GM18868 (cell line): ENCODE measurements at regions not wholly inside any gene's neighbourhood (a gene's known extent, or its start where the extent isn't known, plus 50 kb on each side); places are given as distances from the start of the nearest gene placed in this dataset.
A peak's percentile ranks its signal among the peaks of the same experiment; 100 is the strongest.
"Not testable (repeated sequence)": the region's sequence is repeated elsewhere in the genome, so short reads cannot be mapped to it uniquely, and the experiment has no call there.

ENCODE experiments used
- ATAC-seq: cut with Tn5 transposase; IDR thresholded peaks from one replicate; pipeline ENCODE4 v1.9.1; 2021; ENCODE audit warnings: mild to moderate bottlenecking, moderate library complexity; ENCODE audit not compliant: unreplicated experiment

DNA sequence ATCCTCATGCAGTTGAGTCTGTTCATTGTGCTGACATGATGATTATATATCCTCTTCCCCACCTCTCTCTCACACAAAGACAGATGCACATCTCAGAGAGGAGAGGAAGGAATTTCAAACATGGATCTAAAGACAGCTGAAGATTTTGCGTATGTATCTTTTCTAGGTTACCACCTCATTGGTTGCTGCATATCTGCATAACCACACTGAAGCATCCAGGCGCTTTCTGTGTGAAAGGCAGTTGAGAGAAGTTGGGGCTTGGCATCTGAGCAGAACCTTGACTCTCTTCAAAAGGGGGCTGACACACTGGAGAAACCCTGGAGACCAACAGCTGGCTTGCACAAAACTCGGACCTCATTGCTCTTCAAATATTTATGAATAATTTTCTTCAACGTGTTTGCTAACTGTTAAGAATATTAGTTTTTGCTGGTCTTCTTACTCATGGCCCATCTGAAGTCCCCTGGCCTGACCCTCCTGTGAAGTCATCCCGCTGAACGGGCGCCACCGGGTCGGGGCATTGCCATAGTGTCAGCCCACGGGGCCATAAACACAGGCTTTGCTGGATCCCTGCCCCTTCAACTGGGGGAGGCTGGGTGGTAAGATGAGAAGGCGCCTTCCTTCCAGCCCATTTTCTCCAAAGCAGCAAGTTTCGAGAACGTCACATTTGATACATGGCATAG, 593.2 kb upstream of the CLINT1 start:
- no peak for ATAC-seq

GRCh38 chr5:158451203-158451992, 592.5 kb upstream of the CLINT1 start:
- no peak for ATAC-seq

DNA sequence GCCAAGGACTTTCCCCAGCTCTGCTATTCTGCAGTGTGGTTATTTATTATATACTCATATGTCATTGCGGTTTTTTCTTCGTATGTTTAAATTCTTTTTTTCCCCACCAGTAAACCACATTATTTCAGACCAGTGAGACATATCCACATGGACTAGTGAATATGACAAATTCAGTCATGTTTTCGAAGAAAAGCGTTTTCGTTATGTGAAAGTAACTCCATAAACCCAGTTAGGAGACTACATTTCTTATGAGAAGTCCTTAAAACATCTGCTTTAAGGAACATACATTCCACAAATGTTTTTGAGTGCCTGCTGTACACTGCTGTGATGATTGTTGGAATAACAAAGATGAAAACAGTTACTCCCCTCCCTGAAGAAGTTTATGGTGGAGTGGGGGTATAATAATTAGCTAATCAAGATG, 591.8 kb upstream of the CLINT1 start:
- no peak for ATAC-seq

DNA sequence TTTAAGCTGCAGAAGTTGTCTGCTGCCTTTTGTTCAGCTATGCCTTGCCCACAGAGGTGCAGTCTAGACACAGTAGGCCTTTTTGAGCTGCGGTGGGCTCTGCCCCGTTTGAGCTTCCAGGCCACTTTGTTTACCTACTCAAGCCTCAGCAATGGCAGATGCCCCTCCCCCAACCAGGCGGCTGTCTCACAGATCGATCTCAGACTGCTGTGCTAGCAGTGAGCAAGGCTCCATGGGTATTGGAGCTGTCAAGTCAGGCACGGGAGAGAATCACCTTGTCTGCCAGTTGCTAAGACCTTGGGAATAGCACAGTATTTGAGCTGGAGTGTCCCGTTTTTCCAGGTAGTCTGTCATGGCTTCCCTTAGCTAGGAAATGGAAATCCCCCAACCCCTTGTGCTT, 587.8 kb upstream of the CLINT1 start:
- not testable (repeated sequence) for ATAC-seq

- not testable (repeated sequence) for ATAC-seq
These were observed 580.3 kb upstream of the CLINT1 start for GRCh38 chr5:158439204-158439603.

- ATAC-seq: peak; percentile 43
These were observed 577.5 kb upstream of the CLINT1 start for GRCh38 chr5:158436271-158437065.

DNA sequence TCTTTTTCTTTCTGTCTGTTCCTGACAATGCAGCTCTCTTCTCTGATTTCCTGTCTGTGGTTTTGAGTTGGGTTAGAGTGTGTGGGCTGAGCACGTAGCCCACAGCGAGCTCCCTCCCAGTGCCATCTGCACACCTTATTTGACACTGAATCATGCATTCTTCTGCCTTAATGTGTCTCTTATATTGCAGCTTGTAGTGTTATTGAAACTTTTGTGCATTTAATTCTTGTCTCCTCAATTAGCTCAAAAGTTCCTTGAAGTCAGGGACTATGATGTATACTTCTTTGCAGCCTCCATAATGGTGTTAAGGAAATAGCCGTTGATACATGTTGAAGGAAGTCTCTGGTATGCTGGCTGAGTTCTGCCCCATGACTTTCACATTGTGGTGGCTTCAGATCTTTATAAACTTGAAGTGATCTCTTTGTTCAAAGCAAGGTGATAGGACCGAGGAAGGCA, 576.2 kb upstream of the CLINT1 start:
- peak; percentile 73 for ATAC-seq

DNA sequence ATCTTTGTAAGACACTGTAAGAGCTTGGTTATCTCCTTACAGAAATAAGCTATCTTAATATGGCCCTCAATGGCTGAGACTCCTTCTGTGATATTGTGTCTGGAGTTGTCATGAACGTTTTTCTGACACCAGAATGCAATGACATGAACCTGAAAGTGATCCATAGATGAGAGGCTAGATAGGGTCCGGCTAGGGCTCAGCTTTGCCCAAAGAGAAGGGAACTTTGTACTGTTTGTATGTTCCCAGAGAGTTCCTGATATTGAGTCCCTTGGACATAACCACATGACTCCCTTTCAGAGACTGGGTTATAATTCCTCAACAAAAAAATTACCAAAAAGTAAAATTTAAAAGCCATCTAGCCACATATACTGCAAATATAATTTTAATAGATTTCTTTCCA, 575.8 kb upstream of the CLINT1 start:
- peak; percentile 2 for ATAC-seq

GRCh38 chr5:158433634-158434033, 574.7 kb upstream of the CLINT1 start:
- no peak for ATAC-seq

DNA sequence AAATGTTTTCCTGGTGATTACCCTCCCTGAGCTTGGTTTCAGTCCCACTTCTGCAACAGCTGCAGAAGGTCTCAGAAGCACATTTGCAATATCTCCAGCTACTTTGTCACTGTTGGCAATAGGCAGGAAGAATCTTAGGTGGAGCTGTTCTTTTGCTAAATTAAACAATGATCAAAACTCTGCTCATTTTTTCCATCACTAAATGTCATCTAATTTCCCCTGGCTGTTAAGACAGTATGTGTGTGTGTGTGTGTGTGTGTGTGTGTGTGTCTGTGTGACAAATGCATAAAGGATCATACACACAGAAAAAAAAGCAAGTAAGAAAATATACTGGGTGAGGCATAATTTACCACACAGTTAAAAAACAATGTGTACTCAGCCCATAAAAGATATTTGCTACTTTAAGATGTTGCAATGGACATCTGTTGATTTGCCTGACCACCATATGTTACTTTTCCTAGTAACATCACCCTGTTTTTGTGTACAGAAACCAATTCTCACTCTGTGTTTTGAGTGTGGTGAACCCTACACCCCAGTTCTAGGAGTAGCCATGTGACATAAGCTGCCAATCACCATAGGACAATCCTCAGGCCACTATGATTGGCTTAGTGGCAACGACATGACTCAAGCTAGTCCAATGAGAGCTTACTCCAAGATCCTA, 572.6 kb upstream of the CLINT1 start:
- no peak for ATAC-seq

- ATAC-seq: no peak
These were observed 571.8 kb upstream of the CLINT1 start for GRCh38 chr5:158430798-158431167.

DNA sequence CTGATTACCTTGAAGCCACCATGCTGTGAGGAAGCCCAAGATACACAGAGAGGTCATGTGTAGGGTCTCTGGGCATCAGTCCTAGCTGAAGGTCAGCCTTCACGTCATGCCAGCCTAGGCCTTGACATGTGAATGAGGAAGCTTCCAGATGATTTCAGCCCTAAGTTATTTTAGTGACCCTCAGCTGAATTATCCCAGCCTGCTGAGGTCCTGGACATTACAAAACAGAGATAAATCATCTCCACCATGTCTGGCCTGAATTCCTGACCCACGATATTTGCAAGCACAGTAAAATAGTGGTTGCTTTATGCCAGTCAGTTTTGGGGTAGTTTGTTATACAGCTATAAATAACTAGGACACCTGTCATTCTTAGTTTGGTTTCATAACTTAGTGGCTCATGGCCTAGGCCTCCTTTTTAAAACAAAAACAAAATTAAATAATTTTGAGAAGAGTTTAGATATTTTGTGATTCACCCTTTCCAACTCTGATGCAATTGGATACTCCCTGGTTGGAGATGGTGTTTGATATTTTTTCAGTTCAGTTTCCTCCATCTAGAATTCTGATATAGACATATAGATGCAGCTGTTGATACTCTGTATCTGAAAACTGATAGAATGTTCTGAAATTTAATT, 571.3 kb upstream of the CLINT1 start:
- ATAC-seq: no peak

- ATAC-seq: no peak
These were observed 570.6 kb upstream of the CLINT1 start for GRCh38 chr5:158429564-158429963.

DNA sequence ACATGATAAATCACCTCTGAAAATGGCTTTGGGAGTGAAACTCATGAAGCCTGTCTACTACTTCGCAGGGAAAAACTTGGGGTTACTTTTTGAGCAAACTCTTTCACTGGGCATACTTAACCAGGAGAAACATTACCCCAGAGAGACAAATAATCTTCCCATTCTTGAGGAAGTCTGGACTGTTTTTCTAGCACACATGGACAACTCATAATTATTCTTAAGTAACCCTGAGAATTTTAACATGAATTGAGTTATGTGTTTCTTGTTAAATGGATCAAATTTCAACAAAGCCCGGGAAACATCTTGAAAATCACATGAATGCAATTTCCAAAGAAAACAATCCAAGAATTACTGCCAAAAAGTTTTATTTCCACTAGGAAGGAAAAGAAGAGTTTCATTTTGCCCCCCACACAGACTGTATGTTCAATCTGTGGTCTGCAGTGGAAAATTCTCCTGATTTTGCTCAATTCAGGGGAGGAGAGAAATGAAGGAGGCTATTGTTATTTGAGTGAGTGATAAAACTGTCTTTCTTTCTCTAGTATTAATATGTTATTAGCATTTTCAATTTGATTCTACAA, 564.8 kb upstream of the CLINT1 start:
- ATAC-seq: no peak

DNA sequence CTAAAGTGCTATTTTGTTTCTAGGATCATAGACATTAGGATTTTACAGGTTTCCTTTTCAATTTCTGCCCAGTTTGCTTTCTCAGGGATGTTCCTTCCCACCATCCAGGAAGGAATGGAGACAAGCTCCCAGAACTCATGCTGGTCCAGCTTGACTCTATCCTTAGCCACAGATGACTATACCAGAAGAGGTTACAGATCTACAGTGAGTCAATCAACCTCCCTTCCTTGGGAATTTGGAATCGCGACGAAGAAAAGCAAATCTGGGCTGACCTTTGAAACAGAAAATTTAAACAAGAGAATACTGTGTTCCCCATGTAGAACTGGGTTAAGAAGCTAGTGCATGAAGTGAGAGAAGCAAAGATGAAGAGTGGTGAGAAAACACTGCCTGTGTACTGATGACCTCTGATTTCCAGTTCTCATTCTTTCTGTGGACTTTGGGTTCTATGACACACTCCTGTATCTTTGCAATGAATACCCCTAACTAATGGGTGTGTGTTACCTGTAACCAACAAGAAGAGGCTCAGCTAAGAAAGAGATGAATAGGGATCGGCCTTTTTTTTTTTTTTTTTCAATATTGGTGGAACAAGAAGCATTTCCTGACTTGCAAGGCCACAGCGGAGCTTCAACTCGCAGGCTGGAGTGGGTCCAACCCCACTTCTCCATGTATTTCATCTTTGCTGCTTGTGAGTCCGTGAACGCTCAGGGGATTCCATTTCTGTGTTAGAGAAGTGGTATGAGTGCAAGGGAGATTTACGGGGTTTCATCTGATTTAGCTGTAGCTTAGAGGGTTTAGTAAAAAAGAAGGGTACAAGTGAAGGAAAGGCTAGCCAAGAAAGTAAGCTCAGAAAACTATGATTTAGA, 563.9 kb upstream of the CLINT1 start:
- no peak for ATAC-seq

DNA sequence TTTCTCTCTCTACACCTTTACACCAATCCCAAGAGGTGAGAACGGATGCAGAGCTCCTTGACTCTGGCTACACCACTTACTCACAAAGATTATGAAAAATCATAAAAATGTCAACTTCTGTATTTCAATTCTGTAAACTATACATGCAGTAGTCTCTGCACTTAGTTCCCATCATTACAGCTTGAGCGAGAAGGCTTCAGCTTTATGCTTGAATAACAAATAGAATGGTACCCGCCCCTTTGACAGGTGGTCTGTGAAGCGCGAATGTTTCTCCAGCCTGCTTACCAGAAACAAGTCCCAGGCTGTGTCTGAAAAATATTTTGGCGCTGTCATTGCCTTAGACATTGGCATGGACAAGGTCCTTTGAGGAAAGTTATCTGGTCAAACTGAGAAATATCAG, 562.4 kb upstream of the CLINT1 start:
- peak; percentile 45 for ATAC-seq

GRCh38 chr5:158419186-158419585, 560.2 kb upstream of the CLINT1 start:
- no peak for ATAC-seq

DNA sequence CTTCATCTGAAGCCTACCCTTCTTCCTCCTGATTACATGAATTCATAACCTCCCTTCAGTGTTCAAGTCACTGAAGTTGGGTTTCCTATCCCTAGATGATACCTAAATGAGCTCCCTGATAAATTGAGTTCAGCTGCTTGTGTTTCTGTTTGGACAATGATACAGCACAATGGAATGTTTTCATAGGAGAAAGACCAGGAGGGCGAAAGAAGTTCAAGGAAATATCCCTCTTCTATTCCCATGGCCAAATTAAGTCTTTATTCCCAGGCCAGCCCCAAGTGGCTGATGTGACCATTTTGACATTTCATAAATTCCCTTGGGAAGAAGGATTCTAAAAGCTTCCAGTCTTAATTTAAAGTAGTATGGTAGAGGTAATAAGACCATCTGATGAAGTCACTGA, 555.8 kb upstream of the CLINT1 start:
- ATAC-seq: no peak

DNA sequence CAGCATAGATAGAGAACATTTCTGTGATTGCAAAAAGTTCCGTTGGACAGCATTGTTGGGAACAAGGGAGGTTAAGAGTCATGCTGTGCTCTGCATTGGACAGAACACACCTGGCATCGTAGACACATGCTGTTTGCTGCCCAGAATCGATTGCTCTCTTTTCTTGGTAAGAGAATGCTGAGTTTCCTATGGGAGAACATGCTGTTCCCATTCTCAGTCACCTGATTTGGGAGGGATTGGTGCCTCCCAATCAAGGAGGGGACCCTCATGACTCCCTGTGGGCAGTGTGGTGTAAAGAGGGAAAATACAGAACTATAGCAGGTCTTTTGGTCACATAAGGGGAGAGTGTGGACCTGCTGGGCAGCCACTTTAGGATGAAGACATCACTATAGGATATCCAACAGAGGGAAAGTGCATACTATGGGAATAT, 555.4 kb upstream of the CLINT1 start:
- no peak for ATAC-seq
